Esophagus squamous epithelium (tissue), 4 donors: ENCODE measurements at regions not wholly inside any gene's neighbourhood (a gene's known extent, or its start where the extent isn't known, plus 50 kb on each side); places are given as distances from the start of the nearest gene placed in this dataset.

Experiments used
- POLR2A ChIP-seq, 4 donors: fragments of 450-650 bp; IDR thresholded peaks; one replicate each; pipeline ENCODE4 v1.6.1; 2017; ENCODE audit warnings: antibody characterized with exemption in 4 of 4, mild to moderate bottlenecking in 4 of 4, moderate library complexity in 3 of 4
- TF ChIP-seq, protein P1 (sequence below), 6 experiments: fragments of 450-650 bp in 4 of 6; fragments of 200-600 bp in 2 of 6; sonication (generic) in 2 of 6; IDR thresholded peaks; one replicate each; pipeline ENCODE4 v1.5.1; 2016 to 2019; ENCODE audit warnings: antibody characterized with exemption in 6 of 6, mild to moderate bottlenecking in 4 of 6, moderate library complexity in 4 of 6

DNA sequence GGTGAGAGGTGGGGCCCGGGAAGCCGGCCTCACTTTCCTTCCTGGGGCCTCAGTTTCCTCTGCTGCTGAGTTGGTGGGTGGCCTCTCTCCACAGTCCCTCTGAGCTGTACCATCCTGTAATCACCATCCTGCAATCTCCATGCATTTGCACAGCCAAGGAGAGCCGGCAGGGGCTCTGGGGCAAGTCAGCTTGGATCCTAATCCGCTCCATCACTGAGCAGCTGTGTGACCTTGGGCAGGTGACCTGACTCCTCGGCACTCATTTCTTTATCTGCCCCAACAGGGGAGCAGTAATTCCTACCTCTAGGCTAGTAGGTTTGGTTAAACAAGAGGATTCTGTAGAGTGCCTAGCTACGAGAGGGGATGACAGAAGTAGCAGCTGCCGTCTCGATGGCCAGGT is 88.2 kb upstream of the ZNF618 start:
- TF ChIP-seq, protein P1, sequence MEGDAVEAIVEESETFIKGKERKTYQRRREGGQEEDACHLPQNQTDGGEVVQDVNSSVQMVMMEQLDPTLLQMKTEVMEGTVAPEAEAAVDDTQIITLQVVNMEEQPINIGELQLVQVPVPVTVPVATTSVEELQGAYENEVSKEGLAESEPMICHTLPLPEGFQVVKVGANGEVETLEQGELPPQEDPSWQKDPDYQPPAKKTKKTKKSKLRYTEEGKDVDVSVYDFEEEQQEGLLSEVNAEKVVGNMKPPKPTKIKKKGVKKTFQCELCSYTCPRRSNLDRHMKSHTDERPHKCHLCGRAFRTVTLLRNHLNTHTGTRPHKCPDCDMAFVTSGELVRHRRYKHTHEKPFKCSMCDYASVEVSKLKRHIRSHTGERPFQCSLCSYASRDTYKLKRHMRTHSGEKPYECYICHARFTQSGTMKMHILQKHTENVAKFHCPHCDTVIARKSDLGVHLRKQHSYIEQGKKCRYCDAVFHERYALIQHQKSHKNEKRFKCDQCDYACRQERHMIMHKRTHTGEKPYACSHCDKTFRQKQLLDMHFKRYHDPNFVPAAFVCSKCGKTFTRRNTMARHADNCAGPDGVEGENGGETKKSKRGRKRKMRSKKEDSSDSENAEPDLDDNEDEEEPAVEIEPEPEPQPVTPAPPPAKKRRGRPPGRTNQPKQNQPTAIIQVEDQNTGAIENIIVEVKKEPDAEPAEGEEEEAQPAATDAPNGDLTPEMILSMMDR (IDR thresholded peaks at IDR 0.05), result no peak
- TF ChIP-seq POLR2A (IDR thresholded peaks at IDR 0.05), result no peak
